Neural cell (in vitro differentiated cells): ENCODE measurements at regions not wholly inside any gene's neighbourhood (a gene's known extent, or its start where the extent isn't known, plus 50 kb on each side); places are given as distances from the start of the nearest gene placed in this dataset.

Experiments used
- H2AFZ ChIP-seq: fragments of 200-600, 300-800 bp; sonication (generic), shearing (Covaris generic); 2 replicates; pipeline ENCODE4 v1.6.0; 2014; ENCODE audit warnings: low read depth, mild to moderate bottlenecking, antibody characterized with exemption, low read length, moderate library complexity
- H3F3A ChIP-seq: fragments of 200-600 bp; shearing (Covaris generic); 2 replicates; pipeline ENCODE4 v1.6.1; 2016; ENCODE audit warnings: mild to moderate bottlenecking, moderate library complexity, mixed read lengths, antibody characterized with exemption, low read length; ENCODE audit not compliant: insufficient read depth, poor library complexity, severe bottlenecking
- H3K27ac ChIP-seq: fragments of 200-600, 300-800 bp; sonication (generic), shearing (Covaris generic); 2 replicates; pipeline ENCODE4 v1.5.1; 2014; ENCODE audit warnings: mild to moderate bottlenecking, low read length, moderate library complexity
- H3K27me3 ChIP-seq: fragments of 300-800, 200-600 bp; sonication (generic), shearing (Covaris generic); 2 replicates; pipeline ENCODE4 v1.6.0; 2014; ENCODE audit warnings: mild to moderate bottlenecking, low read depth, low read length, moderate library complexity; ENCODE audit not compliant: insufficient read depth
- H3K36me3 ChIP-seq: fragments of 300-800, 200-600 bp; sonication (generic), shearing (Covaris generic); 2 replicates; pipeline ENCODE4 v1.5.1; 2014; ENCODE audit warnings: mild to moderate bottlenecking, antibody characterized with exemption, low read length, moderate library complexity; ENCODE audit not compliant: insufficient read depth
- H3K4me2 ChIP-seq: fragments of 300-800, 200-600 bp; sonication (generic), shearing (Covaris generic); 2 replicates; pipeline ENCODE4 v1.6.0; 2014; ENCODE audit warnings: mild to moderate bottlenecking, low read length
- H3K4me3 ChIP-seq: fragments of 300-800, 200-600 bp; sonication (generic), shearing (Covaris generic); 2 replicates; pipeline ENCODE4 v1.5.1; 2014; ENCODE audit warnings: mild to moderate bottlenecking, low read length, moderate library complexity
- H3K79me2 ChIP-seq: fragments of 200-600 bp; shearing (Covaris generic); replicated peaks from 2 replicates; pipeline ENCODE4 v1.6.0; 2014; ENCODE audit warnings: mild to moderate bottlenecking, low read length, moderate library complexity; ENCODE audit not compliant: insufficient read depth
- H3K9ac ChIP-seq: fragments of 300-800, 200-600 bp; sonication (generic), shearing (Covaris generic); 2 replicates; pipeline ENCODE4 v1.6.1; 2016; ENCODE audit warnings: mild to moderate bottlenecking, low read length, mixed read lengths
- H3K9me2 ChIP-seq: fragments of 200-600 bp; shearing (Covaris generic); 2 replicates; pipeline ENCODE4 v1.6.1; 2016; ENCODE audit warnings: mild to moderate bottlenecking, low read length, mixed read lengths; ENCODE audit not compliant: insufficient read depth
- H3K9me3 ChIP-seq: fragments of 200-600, 300-800 bp; sonication (generic), shearing (Covaris generic); 2 replicates; pipeline ENCODE4 v1.6.1; 2016; ENCODE audit warnings: mild to moderate bottlenecking, mixed run types, low read length, moderate library complexity, mixed read lengths
- H4K20me1 ChIP-seq: fragments of 200-600 bp; shearing (Covaris generic); 2 replicates; pipeline ENCODE4 v1.6.1; 2016; ENCODE audit warnings: mild to moderate bottlenecking, mixed run types; ENCODE audit not compliant: insufficient read depth
- CTCF ChIP-seq: fragments of 450-650 bp; IDR thresholded peaks from 2 replicates; pipeline ENCODE4 v1.5.1; 2014; ENCODE audit warnings: antibody characterized with exemption, mild to moderate bottlenecking, moderate library complexity; ENCODE audit not compliant: poor library complexity, severe bottlenecking
- EP300 ChIP-seq: fragments of 450-650 bp; conservative IDR thresholded peaks from 2 replicates; pipeline ENCODE4 v1.6.1; 2014; ENCODE audit warnings: antibody characterized with exemption, mild to moderate bottlenecking, moderate library complexity; ENCODE audit not compliant: poor library complexity, severe bottlenecking
- EZH2 ChIP-seq: fragments of 200-600, 300-800 bp; shearing (Covaris generic), sonication (generic); IDR thresholded peaks from 2 replicates; pipeline ENCODE4 v1.6.1; 2014; ENCODE audit warnings: antibody characterized with exemption, low read length, borderline replicate concordance, mild to moderate bottlenecking; ENCODE audit not compliant: insufficient read depth, poor library complexity, severe bottlenecking
- MXI1 ChIP-seq: fragments of 450-650 bp; conservative IDR thresholded peaks from 2 replicates; pipeline ENCODE4 v1.6.1; 2014; ENCODE audit warnings: antibody characterized with exemption, mild to moderate bottlenecking; ENCODE audit not compliant: poor library complexity, severe bottlenecking
- POLR2AphosphoS5 ChIP-seq: IDR thresholded peaks from 2 replicates; pipeline ENCODE4 v1.6.1; 2012
- RAD21 ChIP-seq: fragments of 450-650 bp; conservative IDR thresholded peaks from 2 replicates; pipeline ENCODE4 v1.6.1; 2014; ENCODE audit warnings: antibody characterized with exemption, mild to moderate bottlenecking, moderate library complexity
- REST ChIP-seq: IDR thresholded peaks from 2 replicates; pipeline ENCODE4 v1.6.1; 2012; ENCODE audit warnings: borderline replicate concordance
- SMC3 ChIP-seq: fragments of 450-650 bp; conservative IDR thresholded peaks from 2 replicates; pipeline ENCODE4 v1.6.1; 2014; ENCODE audit warnings: antibody characterized with exemption, mild to moderate bottlenecking, moderate library complexity; ENCODE audit not compliant: poor library complexity
- TAF1 ChIP-seq: IDR thresholded peaks from 2 replicates; pipeline ENCODE4 v1.6.1; 2012; ENCODE audit warnings: low read depth

GRCh38 chr10:111999205-111999914 lies 184.2 kb downstream of the GPAM start:
- TF ChIP-seq EZH2 (no peak), EP300 (no peak), CTCF (no peak), MXI1 (no peak), RAD21 (no peak), POLR2AphosphoS5 (no peak), TAF1 (no peak), REST (no peak)
- Histone ChIP-seq H3K27ac (peak overlapping the region; percentile 6), H3K9ac (no peak overlapping the region), H3K4me3 (no peak overlapping the region), H3K79me2 (no peaks in the 10 kb centered on the region), H3F3A (peaks cover 3% of the 10 kb centered on the region), H4K20me1 (no peaks in the 10 kb centered on the region), H3K9me2 (no peaks in the 10 kb centered on the region), H3K9me3 (no peaks in the 10 kb centered on the region), H3K27me3 (no peaks in the 10 kb centered on the region), H3K36me3 (no peaks in the 10 kb centered on the region), H2AFZ (no peak overlapping the region), H3K4me2 (no peak overlapping the region)

GRCh38 chr10:111999915-112000302 lies 183.7 kb downstream of the GPAM start:
- H3K4me2 ChIP-seq = no peak overlapping the region
- no peak overlapping the region for H3K9ac ChIP-seq
- no peak overlapping the region for H3K4me3 ChIP-seq
- H4K20me1 ChIP-seq = no peaks in the 10 kb centered on the region
- peaks cover under 1% of the 10 kb centered on the region for H3F3A ChIP-seq
- no peaks in the 10 kb centered on the region for H3K9me3 ChIP-seq
- H3K9me2 ChIP-seq = no peaks in the 10 kb centered on the region
- no peak overlapping the region for H2AFZ ChIP-seq
- H3K36me3 ChIP-seq = no peaks in the 10 kb centered on the region
- H3K79me2 ChIP-seq = no peaks in the 10 kb centered on the region
- no peak overlapping the region for H3K27ac ChIP-seq
- TF ChIP-seq SMC3 = no peak
- no peak for TF ChIP-seq EZH2
- TF ChIP-seq EP300 = no peak
- no peaks in the 10 kb centered on the region for H3K27me3 ChIP-seq
